Fibroblast of lung (primary cell): ENCODE measurements at regions not wholly inside any gene's neighbourhood (a gene's known extent, or its start where the extent isn't known, plus 50 kb on each side); places are given as distances from the start of the nearest gene placed in this dataset.

Experiments used
- DNase-seq, 2 donors: peaks; one replicate each; pipeline versions ENCODE4 v3.0.0 to v3.0.0-alpha.2; 2010; ENCODE audit warnings: low read depth in 2 of 2
- H2AFZ ChIP-seq: 2 replicates; pipeline ENCODE4 v1.5.1; 2012; ENCODE audit warnings: low read length, control low read depth, inconsistent platforms
- H3K27ac ChIP-seq: 2 replicates; pipeline ENCODE4 v1.5.1; 2011; ENCODE audit warnings: low read length, control low read depth; ENCODE audit not compliant: insufficient read depth
- H3K27me3 ChIP-seq: 2 replicates; pipeline ENCODE4 v1.5.1; 2011; ENCODE audit warnings: mild to moderate bottlenecking, low read length; ENCODE audit not compliant: control insufficient read depth, insufficient read depth
- H3K36me3 ChIP-seq: 2 replicates; pipeline ENCODE4 v1.5.1; 2011; ENCODE audit warnings: low read length; ENCODE audit not compliant: control insufficient read depth, insufficient read depth
- H3K4me1 ChIP-seq: 2 replicates; pipeline ENCODE4 v1.5.1; 2011; ENCODE audit warnings: low read length; ENCODE audit not compliant: control insufficient read depth, insufficient read depth; ENCODE audit errors: extremely low read depth
- H3K4me2 ChIP-seq: 2 replicates; pipeline ENCODE4 v1.5.1; 2011; ENCODE audit warnings: low read length, control low read depth; ENCODE audit not compliant: insufficient read depth; ENCODE audit errors: extremely low read depth
- H3K4me3 ChIP-seq, 4 experiments: fragments of 200-600 bp in 1 of 4; sonication (generic) in 1 of 4; replicated peaks in 1 of 4; 2 replicates each; pipeline ENCODE4 v1.5.1; 2011 to 2016; ENCODE audit warnings: low read length in 4 of 4, low read depth in 3 of 4, mild to moderate bottlenecking in 3 of 4, control low read depth in 2 of 4, inconsistent platforms in 1 of 4, mixed read lengths in 1 of 4; ENCODE audit not compliant: insufficient read depth in 1 of 4; ENCODE audit errors: control extremely low read depth in 1 of 4
- H3K79me2 ChIP-seq: 2 replicates; pipeline ENCODE4 v1.5.1; 2012; ENCODE audit warnings: mild to moderate bottlenecking, low read length, inconsistent platforms; ENCODE audit not compliant: control insufficient read depth, insufficient read depth
- H3K9ac ChIP-seq: 2 replicates; pipeline ENCODE4 v1.5.1; 2011; ENCODE audit warnings: mild to moderate bottlenecking, low read length, control low read depth; ENCODE audit not compliant: insufficient read depth
- H3K9me3 ChIP-seq: 2 replicates; pipeline ENCODE4 v1.5.1; 2012; ENCODE audit warnings: low read depth, low read length; ENCODE audit not compliant: control insufficient read depth, insufficient read depth
- H4K20me1 ChIP-seq: 2 replicates; pipeline ENCODE4 v1.5.1; 2011; ENCODE audit warnings: low read length; ENCODE audit not compliant: control insufficient read depth, insufficient read depth; ENCODE audit errors: extremely low read depth
- CTCF ChIP-seq, 2 donors: IDR thresholded peaks in 1 of 2; conservative IDR thresholded peaks in 1 of 2; 1 replicate in 1 of 2; 2 replicates in 1 of 2; pipeline ENCODE4 v1.5.1; 2011 to 2012; ENCODE audit warnings: low read length in 2 of 2, control low read depth in 1 of 2, inconsistent platforms in 1 of 2, low read depth in 1 of 2, mild to moderate bottlenecking in 1 of 2
- EZH2 ChIP-seq: IDR thresholded peaks from 2 replicates; pipeline ENCODE4 v1.5.1; 2012; ENCODE audit warnings: low read length, control low read depth, mild to moderate bottlenecking; ENCODE audit errors: missing control alignments

- DNase-seq, result no peak
- Histone ChIP-seq H3K27ac (no peak overlapping the region), H3K9ac (no peak overlapping the region), H3K79me2 (no peaks in the 10 kb centered on the region), H3K36me3 (no peaks in the 10 kb centered on the region), H2AFZ (no peak overlapping the region), H4K20me1 (no peaks in the 10 kb centered on the region), H3K9me3 (no peaks in the 10 kb centered on the region), H3K27me3 (no peaks in the 10 kb centered on the region), H3K4me1 (no peaks in the 10 kb centered on the region), H3K4me2 (no peak overlapping the region), H3K4me3 (no peak overlapping the region)
- TF ChIP-seq EZH2 (no peak), CTCF (conservative IDR thresholded peaks at IDR 0.05 in 1 of 2, IDR thresholded peaks at IDR 0.05 in 1 of 2; ENCODE audit: low read depth in 1 of 2, low read length in 2 of 2) (no peak)
Observed at GRCh38 chr4:97208749-97209148, 934.5 kb downstream of the STPG2 start.

- DNase-seq, result no peak
- H3K27ac ChIP-seq, result no peak overlapping the region
Observed at GRCh38 chr4:97215409-97215941, 927.8 kb downstream of the STPG2 start.

GRCh38 chr4:97216046-97216445, 927.2 kb downstream of the STPG2 start:
- H3K79me2 ChIP-seq, result no peaks in the 10 kb centered on the region
- H3K27me3 ChIP-seq, result no peaks in the 10 kb centered on the region
- TF ChIP-seq CTCF (conservative IDR thresholded peaks at IDR 0.05 in 1 of 2, IDR thresholded peaks at IDR 0.05 in 1 of 2; ENCODE audit: low read depth in 1 of 2, low read length in 2 of 2), result no peak
- H3K4me3 ChIP-seq, result no peak overlapping the region
- no peaks in the 10 kb centered on the region for H4K20me1 ChIP-seq
- no peak overlapping the region for H3K9ac ChIP-seq
- H2AFZ ChIP-seq, result no peak overlapping the region
- DNase-seq, result no peak
- H3K4me1 ChIP-seq, result no peaks in the 10 kb centered on the region
- no peak overlapping the region for H3K4me2 ChIP-seq
- no peaks in the 10 kb centered on the region for H3K9me3 ChIP-seq
- no peaks in the 10 kb centered on the region for H3K36me3 ChIP-seq
- no peak overlapping the region for H3K27ac ChIP-seq

More at GRCh38 chr4:97215409-97215941, 927.8 kb downstream of the STPG2 start:
- Histone ChIP-seq H3K4me1 (no peaks in the 10 kb centered on the region), H3K4me2 (no peak overlapping the region), H3K36me3 (no peaks in the 10 kb centered on the region), H4K20me1 (no peaks in the 10 kb centered on the region), H3K9me3 (no peaks in the 10 kb centered on the region), H3K79me2 (no peaks in the 10 kb centered on the region), H2AFZ (no peak overlapping the region), H3K9ac (no peak overlapping the region), H3K4me3 (no peak overlapping the region), H3K27me3 (no peaks in the 10 kb centered on the region)
- no peak for TF ChIP-seq CTCF (conservative IDR thresholded peaks at IDR 0.05 in 1 of 2, IDR thresholded peaks at IDR 0.05 in 1 of 2; ENCODE audit: low read depth in 1 of 2, low read length in 2 of 2)
- no peak for TF ChIP-seq EZH2
